ENCODE measurements at regions not wholly inside any gene's neighbourhood (a gene's known extent, or its start where the extent isn't known, plus 50 kb on each side); places are given as distances from the start of the nearest gene placed in this dataset.
"Not testable (repeated sequence)": the region's sequence is repeated elsewhere in the genome, so short reads cannot be mapped to it uniquely, and the experiment has no call there.

DNA sequence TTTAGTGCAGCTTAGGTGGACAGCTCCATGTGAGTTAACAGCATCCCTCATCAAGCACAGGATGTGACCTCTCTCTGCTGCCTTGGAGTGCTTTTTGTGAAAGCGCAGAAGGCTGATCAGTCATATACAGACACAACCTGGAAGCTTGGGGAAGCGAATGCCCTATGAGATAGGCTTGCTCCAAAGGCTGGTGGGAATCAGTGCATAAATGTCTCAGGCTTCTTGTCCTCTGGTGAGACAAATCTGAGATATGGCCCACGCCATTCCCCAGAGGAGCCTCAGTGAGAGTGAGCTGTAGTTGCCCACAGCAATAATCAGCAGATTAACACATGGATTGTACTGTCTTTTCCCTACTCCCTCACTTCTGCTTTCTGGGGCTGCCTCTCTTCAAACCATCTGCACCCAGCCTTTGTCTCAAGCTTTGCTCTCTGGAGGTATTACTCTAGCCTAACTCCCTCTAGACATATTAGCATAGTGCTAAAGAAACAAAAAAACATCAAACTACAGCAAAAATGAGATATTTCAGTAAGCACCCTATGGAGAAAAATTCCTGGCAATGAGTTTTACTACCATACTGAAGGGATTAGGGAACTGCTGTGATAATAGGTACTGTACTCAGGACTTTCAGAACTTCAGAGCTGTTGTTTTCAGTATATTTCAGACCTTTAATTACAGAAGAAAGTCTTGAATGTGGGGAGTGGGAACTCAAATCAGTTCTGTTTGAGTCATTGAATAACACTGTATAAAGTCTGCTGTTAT lies 113.7 kb downstream of the OXSM start:
- peaks cover 4% of the 10 kb centered on the region for H3K4me1 Mint-ChIP-seq (ENCODE audit: low read depth)
- no peak for DNase-seq (ENCODE audit: low spot score)
- no peak overlapping the region for H3K27ac Mint-ChIP-seq
- H3K27me3 Mint-ChIP-seq (ENCODE audit: low read depth), result peaks cover 7% of the 10 kb centered on the region
- H3K9me3 Mint-ChIP-seq, result no peaks in the 10 kb centered on the region
- H3K36me3 Mint-ChIP-seq (ENCODE audit: low read depth), result no peaks in the 10 kb centered on the region
- no peak overlapping the region for H3K4me3 Mint-ChIP-seq

- H3K27me3 Mint-ChIP-seq (ENCODE audit: low read depth), result peaks cover 7% of the 10 kb centered on the region
- H3K27ac Mint-ChIP-seq, result no peak overlapping the region
- DNase-seq (ENCODE audit: low spot score), result no peak
- no peak overlapping the region for H3K4me3 Mint-ChIP-seq
- H3K4me1 Mint-ChIP-seq (ENCODE audit: low read depth), result peaks cover 4% of the 10 kb centered on the region
- H3K9me3 Mint-ChIP-seq, result no peaks in the 10 kb centered on the region
- H3K36me3 Mint-ChIP-seq (ENCODE audit: low read depth), result no peaks in the 10 kb centered on the region
Measured at GRCh38 chr3:25904206-25904605, 114.3 kb downstream of the OXSM start.

DNA sequence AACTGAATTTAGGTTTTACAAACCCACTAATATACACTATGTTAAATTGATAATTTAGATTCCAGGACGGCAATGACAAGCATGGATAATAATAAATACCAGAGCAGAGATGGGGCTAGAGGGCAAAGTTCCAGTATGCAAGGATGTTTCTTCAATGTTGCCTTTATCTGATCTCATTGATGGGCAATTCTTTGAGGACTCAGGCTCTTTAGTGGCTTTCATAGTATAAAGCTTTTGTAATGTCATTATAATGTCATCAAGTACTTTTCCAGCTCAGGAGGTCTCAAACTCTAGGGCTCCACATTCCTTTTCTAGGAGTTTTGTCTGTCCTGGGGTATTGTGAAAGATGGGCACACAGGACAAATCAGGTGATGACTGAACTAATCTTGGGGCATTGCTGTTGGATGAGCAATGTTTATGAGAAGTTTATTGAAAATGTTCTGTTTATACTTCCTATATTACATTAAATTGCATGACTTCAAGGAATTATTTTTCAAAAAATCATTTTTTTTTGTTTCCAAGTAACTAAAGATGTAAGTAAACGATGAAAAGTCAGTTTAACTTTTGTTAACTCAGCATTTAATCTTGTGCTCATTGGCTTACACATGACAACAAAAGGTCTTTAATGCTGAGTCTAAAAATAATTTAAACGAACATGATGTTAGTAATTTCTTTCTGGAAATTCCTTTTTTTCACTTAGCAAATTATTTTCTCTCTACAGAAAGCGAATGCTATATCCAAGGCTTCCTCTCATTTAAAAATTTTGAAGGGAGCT lies 116.4 kb downstream of the OXSM start:
- Mint-ChIP-seq H3K4me1 (ENCODE audit: low read depth) (peaks cover 4% of the 10 kb centered on the region), H3K36me3 (ENCODE audit: low read depth) (no peaks in the 10 kb centered on the region), H3K27me3 (ENCODE audit: low read depth) (peaks cover 10% of the 10 kb centered on the region), H3K9me3 (no peaks in the 10 kb centered on the region), H3K4me3 (no peak overlapping the region), H3K27ac (no peak overlapping the region)
- DNase-seq (ENCODE audit: low spot score), result no peak

DNA sequence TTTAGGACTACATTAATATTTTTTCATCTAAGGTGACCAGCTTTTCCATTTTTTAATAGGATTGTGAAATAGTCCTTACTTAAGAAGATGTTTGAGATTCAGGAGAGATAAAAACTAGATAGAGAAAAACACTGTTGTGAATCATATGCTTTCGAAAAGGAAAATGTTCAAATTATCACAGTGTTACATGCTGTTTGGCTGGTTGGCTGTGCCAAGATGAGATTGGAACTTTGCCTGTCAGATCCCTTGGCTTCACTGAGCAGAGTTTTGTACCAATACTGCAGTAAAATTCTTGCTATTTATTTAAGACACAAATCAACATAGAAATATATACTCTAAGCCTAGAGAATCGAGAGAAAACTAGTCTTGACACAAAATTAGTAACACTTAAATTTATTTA lies 117.2 kb downstream of the OXSM start:
- peaks cover 10% of the 10 kb centered on the region for H3K27me3 Mint-ChIP-seq (ENCODE audit: low read depth)
- H3K9me3 Mint-ChIP-seq, result no peaks in the 10 kb centered on the region
- H3K4me3 Mint-ChIP-seq, result no peak overlapping the region
- no peak overlapping the region for H3K27ac Mint-ChIP-seq
- H3K36me3 Mint-ChIP-seq (ENCODE audit: low read depth), result no peaks in the 10 kb centered on the region
- DNase-seq (ENCODE audit: low spot score), result no peak
- peaks cover 3% of the 10 kb centered on the region for H3K4me1 Mint-ChIP-seq (ENCODE audit: low read depth)

GRCh38 chr3:25910105-25910504 lies 120.2 kb downstream of the OXSM start:
- DNase-seq (ENCODE audit: low spot score), result no peak
- H3K27me3 Mint-ChIP-seq (ENCODE audit: low read depth), result peaks cover 9% of the 10 kb centered on the region
- no peak overlapping the region for H3K4me3 Mint-ChIP-seq
- H3K4me1 Mint-ChIP-seq (ENCODE audit: low read depth), result peaks cover 3% of the 10 kb centered on the region
- no peaks in the 10 kb centered on the region for H3K36me3 Mint-ChIP-seq (ENCODE audit: low read depth)
- no peak overlapping the region for H3K27ac Mint-ChIP-seq
- no peaks in the 10 kb centered on the region for H3K9me3 Mint-ChIP-seq

DNA sequence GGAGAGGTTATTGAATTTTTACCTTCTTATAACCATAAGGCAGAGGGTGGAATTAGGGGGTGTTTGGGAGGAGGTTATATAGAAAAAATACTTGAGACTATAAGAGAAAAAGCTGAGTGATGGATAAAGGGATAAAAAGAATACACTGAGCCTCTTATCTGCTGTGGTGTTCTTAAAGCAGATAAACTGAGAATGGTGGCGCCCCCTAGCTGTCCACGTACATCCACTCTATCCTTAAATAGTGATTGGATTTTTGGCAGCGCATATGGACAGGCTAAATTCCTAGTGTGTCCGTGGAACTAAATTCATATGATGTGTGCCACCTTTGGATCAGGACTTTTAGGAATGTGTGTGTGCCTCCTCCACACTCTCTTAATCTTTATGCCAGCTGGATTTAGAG lies 121.1 kb downstream of the OXSM start:
- peaks cover 3% of the 10 kb centered on the region for H3K27me3 Mint-ChIP-seq (ENCODE audit: low read depth)
- H3K36me3 Mint-ChIP-seq (ENCODE audit: low read depth), result no peaks in the 10 kb centered on the region
- peak; percentile 10 for DNase-seq (ENCODE audit: low spot score)
- peaks cover 3% of the 10 kb centered on the region for H3K4me1 Mint-ChIP-seq (ENCODE audit: low read depth)
- no peaks in the 10 kb centered on the region for H3K9me3 Mint-ChIP-seq
- H3K4me3 Mint-ChIP-seq, result no peak overlapping the region
- no peak overlapping the region for H3K27ac Mint-ChIP-seq

DNA sequence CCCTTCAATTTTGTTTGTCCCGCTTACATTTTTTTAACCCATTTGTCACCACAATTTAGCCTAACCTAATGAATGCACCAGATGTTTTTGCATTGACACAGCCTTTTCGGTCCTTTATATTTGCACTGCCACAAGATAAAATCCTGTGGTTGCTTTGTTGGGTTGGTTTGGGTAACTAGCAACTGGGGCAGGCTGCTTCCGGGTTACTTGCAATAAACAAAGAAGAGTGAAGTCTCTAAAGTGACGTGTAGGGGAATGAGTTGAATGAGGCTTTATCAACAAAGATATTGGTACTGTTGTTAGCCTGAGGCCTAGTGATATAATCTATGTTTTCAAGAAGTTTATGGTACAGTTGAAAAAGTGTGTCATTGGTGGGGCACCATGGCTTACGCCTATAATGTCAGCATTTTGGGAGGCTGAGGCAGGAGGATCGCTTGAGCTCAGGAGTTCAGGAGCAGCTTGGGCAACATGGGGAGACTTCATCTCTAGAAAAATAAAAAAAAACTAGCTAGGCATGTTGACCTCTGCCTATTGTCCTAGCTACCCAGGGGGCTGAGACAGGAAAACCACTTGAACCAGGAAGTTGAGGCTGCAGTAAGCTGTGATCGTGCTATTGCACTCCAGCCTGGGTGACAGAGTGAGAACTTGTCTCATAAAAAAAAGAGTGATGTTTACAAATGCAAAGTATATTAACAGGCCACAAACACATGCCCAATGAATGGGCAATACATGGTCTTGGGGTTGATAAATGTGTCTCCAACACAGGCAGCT lies 121.8 kb downstream of the OXSM start:
- H3K27me3 Mint-ChIP-seq (ENCODE audit: low read depth), result peaks cover 3% of the 10 kb centered on the region
- H3K27ac Mint-ChIP-seq, result peak overlapping the region; percentile 66
- no peaks in the 10 kb centered on the region for H3K36me3 Mint-ChIP-seq (ENCODE audit: low read depth)
- DNase-seq (ENCODE audit: low spot score), result no peak
- H3K9me3 Mint-ChIP-seq, result no peaks in the 10 kb centered on the region
- H3K4me1 Mint-ChIP-seq (ENCODE audit: low read depth), result peaks cover 3% of the 10 kb centered on the region
- H3K4me3 Mint-ChIP-seq, result peak overlapping the region; percentile 19

GRCh38 chr3:25913179-25913578 lies 123.3 kb downstream of the OXSM start:
- H3K9me3 Mint-ChIP-seq, result no peaks in the 10 kb centered on the region
- H3K27ac Mint-ChIP-seq, result no peak overlapping the region
- DNase-seq (ENCODE audit: low spot score), result no peak
- H3K4me3 Mint-ChIP-seq, result no peak overlapping the region
- H3K27me3 Mint-ChIP-seq (ENCODE audit: low read depth), result peaks cover 3% of the 10 kb centered on the region
- no peaks in the 10 kb centered on the region for H3K36me3 Mint-ChIP-seq (ENCODE audit: low read depth)
- H3K4me1 Mint-ChIP-seq (ENCODE audit: low read depth), result peaks cover 3% of the 10 kb centered on the region

GRCh38 chr3:25915673-25916072 lies 125.8 kb downstream of the OXSM start:
- Mint-ChIP-seq H3K27ac (no peak overlapping the region), H3K27me3 (ENCODE audit: low read depth) (peaks cover 6% of the 10 kb centered on the region), H3K36me3 (ENCODE audit: low read depth) (no peaks in the 10 kb centered on the region), H3K9me3 (no peaks in the 10 kb centered on the region), H3K4me1 (ENCODE audit: low read depth) (peaks cover 3% of the 10 kb centered on the region), H3K4me3 (no peak overlapping the region)
- DNase-seq (ENCODE audit: low spot score), result no peak

GRCh38 chr3:25916321-25916720 lies 126.4 kb downstream of the OXSM start:
- H3K4me3 Mint-ChIP-seq, result no peak overlapping the region
- H3K36me3 Mint-ChIP-seq (ENCODE audit: low read depth), result no peaks in the 10 kb centered on the region
- H3K9me3 Mint-ChIP-seq, result no peaks in the 10 kb centered on the region
- peaks cover 3% of the 10 kb centered on the region for H3K4me1 Mint-ChIP-seq (ENCODE audit: low read depth)
- H3K27me3 Mint-ChIP-seq (ENCODE audit: low read depth), result peaks cover 6% of the 10 kb centered on the region
- no peak overlapping the region for H3K27ac Mint-ChIP-seq
- DNase-seq (ENCODE audit: low spot score), result no peak

GRCh38 chr3:25931967-25932366 lies 142.1 kb downstream of the OXSM start:
- H3K4me3 Mint-ChIP-seq; H3K4me1 Mint-ChIP-seq (ENCODE audit: low read depth); H3K27ac Mint-ChIP-seq; H3K27me3 Mint-ChIP-seq (ENCODE audit: low read depth); H3K9me3 Mint-ChIP-seq; DNase-seq (ENCODE audit: low spot score); H3K36me3 Mint-ChIP-seq (ENCODE audit: low read depth): not testable (repeated sequence)

GRCh38 chr3:25938566-25939325 lies 148.9 kb downstream of the OXSM start:
- H3K36me3 Mint-ChIP-seq (ENCODE audit: low read depth), result no peaks in the 10 kb centered on the region

DNA sequence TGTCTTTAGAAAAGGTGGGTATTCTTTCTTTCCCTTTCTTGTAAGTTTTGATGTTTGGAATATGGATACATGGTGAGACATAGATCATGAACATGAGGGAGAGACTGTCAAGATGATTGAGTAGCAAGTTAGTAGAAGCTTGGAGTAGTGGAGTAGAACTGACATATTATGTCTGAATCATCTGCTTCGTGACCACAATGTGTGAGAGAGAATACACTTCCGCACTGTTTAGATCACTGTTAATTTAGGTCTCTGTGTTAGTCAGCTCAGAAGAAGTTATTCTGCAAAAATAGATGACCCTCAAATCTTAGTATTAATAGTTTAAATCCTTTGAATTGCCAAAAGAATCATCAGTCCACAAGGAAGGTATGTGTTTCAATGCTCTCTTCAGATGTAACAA lies 151.0 kb downstream of the OXSM start:
- no peak overlapping the region for H3K27ac Mint-ChIP-seq
- no peaks in the 10 kb centered on the region for H3K27me3 Mint-ChIP-seq (ENCODE audit: low read depth)
- H3K36me3 Mint-ChIP-seq (ENCODE audit: low read depth), result no peaks in the 10 kb centered on the region
- no peaks in the 10 kb centered on the region for H3K9me3 Mint-ChIP-seq
- no peak overlapping the region for H3K4me3 Mint-ChIP-seq
- DNase-seq (ENCODE audit: low spot score), result no peak
- no peaks in the 10 kb centered on the region for H3K4me1 Mint-ChIP-seq (ENCODE audit: low read depth)

More at GRCh38 chr3:25938566-25939325, 148.9 kb downstream of the OXSM start:
- Mint-ChIP-seq H3K9me3 (no peaks in the 10 kb centered on the region), H3K4me1 (ENCODE audit: low read depth) (no peaks in the 10 kb centered on the region), H3K27ac (no peak overlapping the region), H3K27me3 (ENCODE audit: low read depth) (no peaks in the 10 kb centered on the region), H3K4me3 (no peak overlapping the region)
- no peak for DNase-seq (ENCODE audit: low spot score)
